ENCODE measurements at regions not wholly inside any gene's neighbourhood (a gene's known extent, or its start where the extent isn't known, plus 50 kb on each side); places are given as distances from the start of the nearest gene placed in this dataset.

GRCh38 chr11:71192629-71193028 lies 59.7 kb downstream of the SHANK2 start:
- TF ChIP-seq POLR2A (IDR thresholded peaks at IDR 0.05; ENCODE audit: low read depth, low read length) (no peak), CTCF (IDR thresholded peaks at IDR 0.05; ENCODE audit: extremely low read depth in 1 of 2, insufficient read depth in 1 of 2, low read depth in 1 of 2, low read length in 2 of 2) (no peak), EZH2 (IDR thresholded peaks at IDR 0.05; ENCODE audit: borderline replicate concordance, low read depth, low read length, severe bottlenecking) (no peak), FOS (IDR thresholded peaks at IDR 0.05; ENCODE audit: borderline replicate concordance, insufficient read depth, low read length) (no peak), POLR2AphosphoS5 (IDR thresholded peaks at IDR 0.05; ENCODE audit: insufficient read depth, low read depth, low read length) (no peak), MYC (IDR thresholded peaks at IDR 0.05; ENCODE audit: low read depth, low read length) (no peak), JUN (IDR thresholded peaks at IDR 0.05; ENCODE audit: borderline replicate concordance, insufficient read depth, insufficient read length, low read depth) (no peak), GATA2 (IDR thresholded peaks at IDR 0.05; ENCODE audit: insufficient read depth, insufficient read length, low read depth, low read length) (no peak)
- TF ChIP-seq, protein P1, sequence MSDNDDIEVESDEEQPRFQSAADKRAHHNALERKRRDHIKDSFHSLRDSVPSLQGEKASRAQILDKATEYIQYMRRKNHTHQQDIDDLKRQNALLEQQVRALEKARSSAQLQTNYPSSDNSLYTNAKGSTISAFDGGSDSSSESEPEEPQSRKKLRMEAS (IDR thresholded peaks at IDR 0.05; ENCODE audit: insufficient read depth, insufficient read length), result no peak

All from endothelial cell of umbilical vein (primary cell).